ENCODE measurements at regions not wholly inside any gene's neighbourhood (a gene's known extent, or its start where the extent isn't known, plus 50 kb on each side); places are given as distances from the start of the nearest gene placed in this dataset.

- no peaks in the 10 kb centered on the region for H3K4me1 ChIP-seq
- no peak overlapping the region for H3K27ac ChIP-seq
- TF ChIP-seq EP300 (IDR thresholded peaks at IDR 0.05) (no peak), POLR2A (IDR thresholded peaks at IDR 0.05) (no peak), CTCF (IDR thresholded peaks at IDR 0.05) (no peak), POLR2AphosphoS5 (IDR thresholded peaks at IDR 0.05) (no peak)
- DNase-seq = no peak
- no peaks in the 10 kb centered on the region for H3K36me3 ChIP-seq
- 93% methylated on average over 17 of the region's 17 CpGs for WGBS, 2 donors
- intact Hi-C loops (cut with DNase I) = no loop called here
- no peaks in the 10 kb centered on the region for H3K9me3 ChIP-seq
- H3K4me3 ChIP-seq = no peak overlapping the region
- no peaks in the 10 kb centered on the region for H3K27me3 ChIP-seq
Measured at GRCh38 chr2:788227-789032, 111.2 kb upstream of the TMEM18 start.

GRCh38 chr2:784753-785152, 107.5 kb upstream of the TMEM18 start:
- Histone ChIP-seq H3K4me1 (no peaks in the 10 kb centered on the region), H3K36me3 (no peaks in the 10 kb centered on the region), H3K27me3 (no peaks in the 10 kb centered on the region), H3K4me3 (no peak overlapping the region), H3K27ac (no peak overlapping the region), H3K9me3 (peaks cover 0 to 2% (median 0%) of the 10 kb centered on the region in 4 donors)
- intact Hi-C loops (cut with DNase I) = no loop called here
- DNase-seq = no peak
- no peak for TF ChIP-seq EP300 (IDR thresholded peaks at IDR 0.05)
- no peak for TF ChIP-seq POLR2A (IDR thresholded peaks at IDR 0.05)
- no peak for TF ChIP-seq POLR2AphosphoS5 (IDR thresholded peaks at IDR 0.05)
- TF ChIP-seq CTCF (IDR thresholded peaks at IDR 0.05) = no peak

- H3K27ac ChIP-seq = no peak overlapping the region
- intact Hi-C loops (cut with DNase I) = no loop called here
- H3K9me3 ChIP-seq = peaks cover 0 to 2% (median 0%) of the 10 kb centered on the region in 4 donors
- H3K4me3 ChIP-seq = no peak overlapping the region
- TF ChIP-seq POLR2AphosphoS5 (IDR thresholded peaks at IDR 0.05) (no peak), EP300 (IDR thresholded peaks at IDR 0.05) (no peak), CTCF (IDR thresholded peaks at IDR 0.05) (no peak), POLR2A (IDR thresholded peaks at IDR 0.05) (no peak)
- no peak for DNase-seq
- WGBS, 2 donors = 91 to 92% methylated on average over 8 of the region's 8 CpGs
- no peaks in the 10 kb centered on the region for H3K27me3 ChIP-seq
- no peaks in the 10 kb centered on the region for H3K4me1 ChIP-seq
- H3K36me3 ChIP-seq = no peaks in the 10 kb centered on the region
Measured at GRCh38 chr2:780581-780980, 103.4 kb upstream of the TMEM18 start.

- DNase-seq = no peak
- no peaks in the 10 kb centered on the region for H3K27me3 ChIP-seq
- H3K4me3 ChIP-seq = no peak overlapping the region
- no peaks in the 10 kb centered on the region for H3K36me3 ChIP-seq
- 78 to 89% methylated on average over 9 of the region's 9 CpGs for WGBS, 2 donors
- TF ChIP-seq CTCF (IDR thresholded peaks at IDR 0.05) (no peak), POLR2AphosphoS5 (IDR thresholded peaks at IDR 0.05) (no peak), EP300 (IDR thresholded peaks at IDR 0.05) (no peak), POLR2A (IDR thresholded peaks at IDR 0.05) (no peak)
- no peak overlapping the region for H3K27ac ChIP-seq
- intact Hi-C loops (cut with DNase I) = no loop called here
- H3K4me1 ChIP-seq = no peaks in the 10 kb centered on the region
- H3K9me3 ChIP-seq = peaks cover 0 to 2% (median 0%) of the 10 kb centered on the region in 4 donors
Measured at GRCh38 chr2:780002-780401, 102.8 kb upstream of the TMEM18 start.
